ENCODE measurements at regions not wholly inside any gene's neighbourhood (a gene's known extent, or its start where the extent isn't known, plus 50 kb on each side); places are given as distances from the start of the nearest gene placed in this dataset.

DNA sequence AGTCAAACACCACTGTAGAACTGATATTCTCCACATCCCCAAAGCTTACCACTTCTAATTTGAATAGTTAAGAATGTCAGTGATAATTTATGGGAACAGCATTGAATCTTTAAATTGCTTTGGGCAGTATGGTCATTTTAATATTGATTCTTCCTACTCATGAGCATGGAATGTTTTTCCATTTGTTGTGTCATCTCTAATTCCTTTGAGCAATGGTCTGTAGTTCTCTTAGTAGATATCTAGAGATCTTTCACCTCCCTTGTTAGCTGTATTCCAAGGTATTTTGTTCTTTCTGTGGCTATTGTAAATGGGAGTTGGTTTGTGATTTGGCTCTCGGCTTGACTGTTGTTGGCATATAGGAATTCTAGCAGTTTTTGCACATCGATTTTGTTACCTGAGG, 1341.8 kb upstream of the CDH9 start:
- no peak overlapping the region for H3K4me3 ChIP-seq (ENCODE audit: low read length)
- no peak for TF ChIP-seq ZNF274 (IDR thresholded peaks at IDR 0.05; ENCODE audit: low read depth, low read length)

DNA sequence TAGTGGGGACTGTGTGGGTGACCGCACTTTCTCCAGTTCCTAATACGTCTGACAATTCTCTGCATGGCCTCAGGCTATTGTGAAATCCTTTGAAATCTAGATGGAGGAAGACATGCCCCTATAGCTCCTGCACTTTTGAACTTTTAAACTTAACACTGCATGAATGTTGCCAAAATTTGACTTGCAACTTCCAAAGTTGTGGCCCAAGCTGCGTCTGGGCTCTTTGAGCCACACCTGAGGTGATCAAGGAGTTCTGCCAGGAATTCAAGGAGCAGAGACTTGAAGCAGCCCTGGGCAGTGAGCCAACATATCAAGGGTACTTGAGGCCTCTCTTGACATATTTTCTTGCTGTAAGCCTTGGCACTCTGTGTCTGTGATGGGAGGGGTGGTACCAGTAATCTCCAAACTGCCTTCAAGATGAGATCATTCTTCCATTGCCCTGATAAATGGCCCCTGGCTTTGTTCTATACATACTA, 1336.1 kb upstream of the CDH9 start:
- no peak for TF ChIP-seq ZNF274 (IDR thresholded peaks at IDR 0.05; ENCODE audit: low read depth, low read length)

DNA sequence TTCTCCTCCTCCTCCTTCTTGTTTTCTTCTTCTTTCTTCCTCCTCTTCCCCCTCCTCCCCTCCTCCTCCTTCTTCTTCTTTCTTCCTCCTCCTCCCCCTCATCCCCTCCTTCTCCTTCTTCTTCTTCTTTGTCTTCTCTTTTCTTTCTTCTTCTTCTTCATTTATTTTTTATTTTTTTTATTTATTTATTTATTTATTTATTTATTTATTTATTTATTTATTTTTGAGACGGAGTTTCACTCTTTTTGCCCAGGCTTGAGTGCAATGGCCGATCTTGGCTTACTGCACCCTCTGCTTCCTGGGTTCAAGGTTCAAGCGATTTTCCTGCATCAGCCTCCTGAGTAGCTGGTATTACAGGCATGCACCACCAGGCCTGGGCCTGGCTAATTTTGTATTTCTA, 1332.5 kb upstream of the CDH9 start:
- TF ChIP-seq ZNF274 (IDR thresholded peaks at IDR 0.05; ENCODE audit: low read depth, low read length) = no peak

More for the DNA sequence above, 1336.1 kb upstream of the CDH9 start:
- no peak overlapping the region for H3K4me3 ChIP-seq (ENCODE audit: low read length)

DNA sequence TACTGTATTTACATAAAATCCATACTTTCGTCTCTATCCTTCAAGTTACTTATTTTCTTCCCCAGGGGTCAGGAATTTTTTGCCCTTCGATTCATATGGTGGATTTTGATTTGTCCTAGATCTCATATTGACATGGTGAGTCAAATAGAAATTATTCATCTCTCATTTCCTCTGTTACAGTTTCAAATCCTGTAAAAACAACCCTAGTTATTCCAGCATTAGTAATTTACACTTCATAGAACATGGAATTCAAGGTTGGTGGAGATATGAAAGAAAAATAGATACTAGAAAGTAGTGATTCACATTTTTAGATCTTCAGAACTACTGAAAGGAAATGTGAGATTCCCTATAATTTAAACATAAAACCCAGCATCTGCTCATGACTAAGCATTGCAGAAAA, 1331.0 kb upstream of the CDH9 start:
- TF ChIP-seq ZNF274 (IDR thresholded peaks at IDR 0.05; ENCODE audit: low read depth, low read length) = no peak

More for the DNA sequence above, 1332.5 kb upstream of the CDH9 start:
- H3K4me3 ChIP-seq (ENCODE audit: low read length) = no peak overlapping the region

DNA sequence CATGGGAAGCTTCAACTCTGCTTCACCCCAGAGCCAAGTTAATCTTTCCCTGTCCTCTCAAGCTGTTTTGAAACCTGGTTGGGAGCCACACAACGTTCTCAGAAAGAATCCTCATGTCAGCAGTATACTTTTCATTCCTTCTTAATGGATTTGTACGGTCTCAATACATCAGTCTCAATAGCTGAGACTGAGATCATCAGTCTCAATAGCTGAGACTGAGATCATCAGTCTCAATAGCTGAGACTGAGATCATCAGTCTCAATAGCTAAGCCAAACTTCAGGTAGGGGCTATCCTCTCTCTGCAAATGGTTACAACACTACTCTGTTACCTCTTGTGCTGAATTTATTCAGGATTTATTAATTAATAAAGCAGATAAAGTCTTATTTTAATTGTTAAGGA, 1317.4 kb upstream of the CDH9 start:
- H3K4me3 ChIP-seq (ENCODE audit: low read length) = no peak overlapping the region
- no peak for TF ChIP-seq ZNF274 (IDR thresholded peaks at IDR 0.05; ENCODE audit: low read depth, low read length)

More for the DNA sequence above, 1331.0 kb upstream of the CDH9 start:
- no peak overlapping the region for H3K4me3 ChIP-seq (ENCODE audit: low read length)

DNA sequence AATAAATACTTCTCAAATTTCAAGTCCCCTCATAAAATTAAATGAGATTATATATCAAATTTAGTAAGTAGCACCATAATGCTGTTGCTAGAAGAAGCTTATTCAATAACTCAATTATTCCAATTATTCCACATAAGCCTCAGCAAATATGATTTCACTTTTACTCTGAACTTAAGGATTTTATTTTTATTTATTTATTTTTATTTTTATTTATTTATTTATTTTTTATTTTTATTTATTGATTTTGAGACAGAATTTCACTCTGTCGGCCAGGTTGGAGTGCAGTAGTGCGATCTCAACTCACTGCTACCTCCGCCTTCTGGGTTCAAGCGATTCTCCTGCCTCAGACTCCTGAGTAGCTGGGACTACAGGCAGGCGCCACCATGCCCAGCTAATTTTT, 1308.3 kb upstream of the CDH9 start:
- no peak for TF ChIP-seq ZNF274 (IDR thresholded peaks at IDR 0.05; ENCODE audit: low read depth, low read length)
- H3K4me3 ChIP-seq (ENCODE audit: low read length) = no peak overlapping the region

DNA sequence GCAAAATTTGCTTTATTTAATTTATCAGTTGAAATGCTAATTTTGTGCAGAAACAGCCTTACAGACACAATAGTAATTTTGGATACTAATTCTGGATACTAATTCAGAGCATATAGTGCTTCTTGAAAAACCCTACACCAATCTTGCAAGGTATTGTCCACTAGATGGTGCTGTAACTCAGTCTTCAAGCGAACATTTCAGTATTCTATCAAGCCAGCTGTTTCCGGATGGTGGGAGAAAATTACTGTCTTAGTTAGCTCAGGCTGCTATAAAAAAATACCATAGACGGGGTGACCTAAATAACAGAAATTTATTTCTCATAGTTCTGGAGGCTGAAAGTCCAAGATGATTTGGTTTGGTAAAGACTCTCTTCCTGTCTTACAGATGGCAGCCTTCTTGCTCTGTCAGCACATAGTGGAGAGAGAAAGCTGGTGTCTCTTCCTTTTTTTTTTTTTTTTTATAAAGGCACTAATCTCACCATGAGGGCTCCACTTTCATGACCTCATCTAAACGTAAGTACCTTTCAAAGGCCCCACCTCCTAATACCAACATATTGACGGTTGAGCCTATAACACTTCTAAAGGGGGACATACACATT, 1306.5 kb upstream of the CDH9 start:
- no peak overlapping the region for H3K4me3 ChIP-seq (ENCODE audit: low read length)
- no peak for TF ChIP-seq ZNF274 (IDR thresholded peaks at IDR 0.05; ENCODE audit: low read depth, low read length)

DNA sequence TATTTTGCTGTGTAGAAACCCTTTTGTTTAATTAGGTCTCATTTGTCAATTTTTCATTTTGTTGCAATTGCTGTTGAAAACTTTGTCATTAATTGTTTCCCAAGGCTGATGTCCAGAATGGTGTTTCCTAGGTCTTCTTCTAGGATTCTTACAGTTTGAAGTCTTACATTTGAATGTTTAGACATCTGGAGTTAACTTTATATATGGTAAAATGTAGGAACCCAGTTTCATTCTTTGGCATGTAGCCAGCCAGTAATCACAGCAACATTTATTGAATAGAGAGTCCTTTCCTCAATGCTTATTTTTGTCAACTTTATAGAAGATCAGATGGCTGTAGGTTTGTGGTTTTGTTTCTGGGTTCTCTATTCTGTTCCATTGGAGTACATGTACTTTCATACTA, 1290.8 kb upstream of the CDH9 start:
- H3K4me3 ChIP-seq (ENCODE audit: low read length) = no peak overlapping the region
- TF ChIP-seq ZNF274 (IDR thresholded peaks at IDR 0.05; ENCODE audit: low read depth, low read length) = no peak

DNA sequence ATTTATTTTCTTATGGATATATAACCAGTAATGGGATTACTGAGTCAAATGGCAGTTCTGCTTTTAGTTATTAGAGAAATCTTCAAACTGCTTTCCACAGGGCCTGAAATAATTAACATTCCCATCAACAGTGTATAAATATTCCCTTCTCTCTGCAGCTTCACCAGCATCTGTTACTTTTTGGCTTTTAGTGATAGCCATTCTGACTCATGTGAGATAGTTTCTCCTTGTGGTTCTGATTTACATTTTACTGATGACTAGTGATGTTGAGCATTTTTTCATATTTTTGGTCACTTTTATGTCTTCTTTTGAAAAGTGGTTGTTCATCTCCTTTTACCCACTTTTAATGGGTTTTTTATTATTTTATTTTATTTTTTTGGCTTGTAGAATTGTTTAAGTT, 1290.3 kb upstream of the CDH9 start:
- no peak overlapping the region for H3K4me3 ChIP-seq (ENCODE audit: low read length)
- TF ChIP-seq ZNF274 (IDR thresholded peaks at IDR 0.05; ENCODE audit: low read depth, low read length) = no peak

DNA sequence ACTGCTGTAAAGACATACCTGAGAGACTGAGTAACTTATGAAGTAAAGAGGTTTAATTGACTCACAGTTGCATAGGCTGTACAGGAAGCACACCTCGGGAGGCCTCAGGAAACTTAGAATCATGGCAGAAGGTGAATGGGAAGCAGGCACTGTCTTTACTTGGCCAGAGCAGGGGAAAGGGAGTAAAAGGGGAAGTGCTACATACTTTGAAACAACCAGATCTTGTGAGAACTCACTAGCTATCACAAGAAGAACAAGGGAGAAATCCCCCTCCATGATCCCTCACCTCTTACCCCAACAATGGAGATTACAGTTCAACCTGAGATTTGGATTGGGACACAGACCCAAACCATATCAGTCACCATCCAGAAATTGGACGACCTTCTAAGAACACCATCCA, 1285.8 kb upstream of the CDH9 start:
- no peak overlapping the region for H3K4me3 ChIP-seq (ENCODE audit: low read length)
- no peak for TF ChIP-seq ZNF274 (IDR thresholded peaks at IDR 0.05; ENCODE audit: low read depth, low read length)

DNA sequence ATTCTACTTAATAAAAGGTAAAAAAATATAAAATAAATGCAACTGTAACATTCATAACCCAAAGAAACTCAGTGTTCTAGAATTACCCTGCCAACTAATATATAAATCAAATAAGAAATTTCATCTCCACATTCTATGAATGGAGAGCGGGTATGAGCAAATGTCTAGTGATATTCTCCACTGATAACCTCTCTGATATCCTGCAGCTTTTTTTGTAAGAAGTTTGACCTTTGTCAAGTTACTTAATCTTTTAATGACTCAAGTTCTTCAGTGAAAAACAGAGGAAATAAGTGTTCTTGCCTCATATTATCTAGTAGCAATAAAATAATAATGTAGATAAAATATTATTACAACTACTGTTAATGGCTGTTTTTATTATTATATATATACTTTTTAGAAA, 1275.6 kb upstream of the CDH9 start:
- no peak for TF ChIP-seq ZNF274 (IDR thresholded peaks at IDR 0.05; ENCODE audit: low read depth, low read length)
- H3K4me3 ChIP-seq (ENCODE audit: low read length) = no peak overlapping the region

DNA sequence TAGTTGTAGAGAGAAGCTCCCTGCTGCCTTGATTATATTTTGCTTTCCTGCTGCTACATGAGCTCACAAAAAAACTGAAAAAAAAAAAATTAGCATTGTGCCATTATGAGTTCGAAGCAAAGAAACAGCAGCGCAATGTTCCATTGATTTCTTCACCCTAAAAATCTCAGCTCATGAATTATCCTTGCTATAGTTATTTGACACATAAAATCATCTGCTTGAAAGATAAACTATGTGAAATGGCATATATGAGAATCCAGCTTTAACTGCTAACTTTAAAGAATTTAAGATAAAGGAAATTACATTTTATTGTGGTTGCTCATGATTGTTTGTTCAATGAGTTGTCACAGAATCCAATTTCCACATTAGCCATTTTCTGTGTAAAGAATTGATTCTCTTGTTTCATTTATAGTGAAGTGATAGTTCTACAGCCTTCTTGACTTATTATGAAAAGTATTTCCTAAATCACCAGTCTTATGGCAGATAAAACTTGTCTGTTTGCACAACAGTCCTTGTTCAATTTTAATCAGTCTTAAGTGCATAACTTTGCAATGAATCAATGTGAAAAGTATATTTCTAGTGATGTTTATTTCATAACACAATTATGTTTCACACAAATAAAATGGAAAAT, 1275.0 kb upstream of the CDH9 start:
- H3K4me3 ChIP-seq (ENCODE audit: low read length) = no peak overlapping the region
- no peak for TF ChIP-seq ZNF274 (IDR thresholded peaks at IDR 0.05; ENCODE audit: low read depth, low read length)

DNA sequence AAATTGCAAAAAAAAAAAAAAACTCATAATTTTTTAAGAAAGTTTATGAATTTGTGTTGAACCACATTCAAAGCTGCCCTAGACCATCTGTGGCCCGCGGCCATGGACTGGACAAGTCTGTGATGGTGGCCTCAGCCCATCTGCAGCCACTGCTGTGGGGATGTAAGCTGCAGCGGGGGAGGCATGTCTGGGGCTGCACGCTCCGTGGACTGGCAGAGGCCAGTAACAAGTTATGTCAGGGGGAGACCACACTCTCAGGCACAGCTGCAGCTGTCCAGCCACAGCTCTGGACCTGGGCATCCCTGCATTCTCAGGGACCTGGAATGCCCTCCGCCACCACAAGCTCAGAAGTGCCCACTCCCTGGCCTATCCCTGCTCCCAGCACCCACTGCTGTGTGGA, 1272.3 kb upstream of the CDH9 start:
- no peak for TF ChIP-seq ZNF274 (IDR thresholded peaks at IDR 0.05; ENCODE audit: low read depth, low read length)
- H3K4me3 ChIP-seq (ENCODE audit: low read length) = no peak overlapping the region

DNA sequence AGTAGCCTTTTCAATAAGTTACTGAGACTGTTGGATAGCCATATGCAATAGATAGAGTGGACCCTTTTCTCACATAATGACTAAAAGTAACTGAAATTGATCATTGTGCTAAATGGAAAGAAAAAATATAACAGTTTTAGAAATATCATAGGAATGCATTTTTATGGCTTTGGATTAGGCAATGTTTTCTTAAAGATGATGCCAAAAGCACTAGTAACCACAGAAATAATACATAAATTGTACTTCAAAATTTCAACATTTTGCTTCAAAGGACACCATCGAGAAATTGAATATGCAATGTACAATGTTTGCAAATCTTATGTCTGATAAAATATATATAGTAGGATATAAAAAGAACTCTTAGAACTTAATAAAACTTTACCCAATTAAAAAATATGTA, 1267.5 kb upstream of the CDH9 start:
- no peak overlapping the region for H3K4me3 ChIP-seq (ENCODE audit: low read length)
- TF ChIP-seq ZNF274 (IDR thresholded peaks at IDR 0.05; ENCODE audit: low read depth, low read length) = no peak

DNA sequence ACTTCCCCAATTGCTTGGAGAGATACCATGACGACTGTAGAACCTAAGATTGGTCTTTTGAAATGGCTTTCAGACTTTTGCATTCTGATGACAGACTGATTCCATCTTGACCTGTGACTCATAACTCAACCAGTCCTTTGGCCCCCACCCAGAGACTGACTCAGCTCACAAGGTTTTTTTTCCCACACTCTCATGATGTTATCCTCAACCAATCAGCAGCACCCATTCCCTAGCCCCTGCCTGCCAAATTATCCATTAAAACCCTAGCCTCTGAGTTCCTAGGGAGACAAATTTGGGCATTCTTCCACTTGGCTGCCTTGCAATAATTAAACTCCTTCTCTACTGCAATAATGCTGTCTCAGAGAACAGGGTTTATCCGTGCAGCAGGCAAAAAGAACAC, 1263.3 kb upstream of the CDH9 start:
- TF ChIP-seq ZNF274 (IDR thresholded peaks at IDR 0.05; ENCODE audit: low read depth, low read length) = no peak

More for the DNA sequence above, 1263.3 kb upstream of the CDH9 start:
- no peak overlapping the region for H3K4me3 ChIP-seq (ENCODE audit: low read length)
